GM12878 (cell line): ENCODE measurements at regions not wholly inside any gene's neighbourhood (a gene's known extent, or its start where the extent isn't known, plus 50 kb on each side); places are given as distances from the start of the nearest gene placed in this dataset.

Experiments
- ATAC-seq: fragments of 200-7000 bp; cut with Tn5 transposase; 3 replicates; pipeline ENCODE4 v1.9.1; 2020; ENCODE audit warnings: mild to moderate bottlenecking, moderate library complexity
- BruUV-seq: library from RNA; stranded (reverse); fragments of 400-500 nt; replicated peaks from 2 replicates; lab custom pipeline; 2021; lab: Mats Ljungman, UMichigan
- CTCF ChIA-PET: fragments of 300-600 bp; sonication (Branson Sonifier 250); formaldehyde crosslinking; extraction: SDS; loops from one replicate; lab custom pipeline; 2021; ENCODE audit warnings: inconsistent platforms; lab: Yijun Ruan, JAX
- POLR2A ChIA-PET: fragments of 350-600 bp; formaldehyde crosslinking; extraction: SDS; loops from one replicate; lab custom pipeline; 2021; ENCODE audit warnings: inconsistent platforms; lab: Charles Lee
- RAD21 ChIA-PET: fragments of 300-600 bp; sonication (Branson Sonifier 250); formaldehyde crosslinking; loops from one replicate; lab custom pipeline; 2023; ENCODE audit warnings: antibody characterized with exemption; ENCODE audit not compliant: unreplicated experiment; lab: Charles Lee
- SMC1A ChIA-PET: fragments of 300-600 bp; sonication (Branson Sonifier 250); formaldehyde crosslinking; loops from one replicate; lab custom pipeline; 2023; ENCODE audit not compliant: unreplicated experiment, uncharacterized antibody; lab: Charles Lee
- DNase-seq: peaks from one replicate; pipeline ENCODE4 v3.0.0-alpha.2; 2011; ENCODE audit warnings: low read depth, low spot score
- FAIRE-seq: peaks from 3 replicates; lab custom pipeline; 2011; peaks lifted over from hg19 to GRCh38; lab: Jason Lieb, UNC
- H2AFZ ChIP-seq: 2 replicates; pipeline ENCODE4 v1.6.0; 2011; ENCODE audit warnings: low read depth, low read length, control low read depth; ENCODE audit not compliant: control insufficient read depth
- H3K27ac ChIP-seq: 2 replicates; pipeline ENCODE4 v1.5.1; 2011; ENCODE audit warnings: control low read depth; ENCODE audit not compliant: control insufficient read depth, insufficient read depth
- H3K27me3 ChIP-seq, 2 experiments: replicated peaks in 1 of 2; 2 replicates each; pipeline versions ENCODE4 v1.6.0 to v1.6.1; 2011; ENCODE audit warnings: low read length in 1 of 2; ENCODE audit not compliant: control insufficient read depth in 2 of 2, insufficient read depth in 2 of 2
- H3K36me3 ChIP-seq, 2 experiments: 2 replicates each; pipeline ENCODE4 v1.5.1; 2011; ENCODE audit warnings: low read length in 1 of 2; ENCODE audit not compliant: control insufficient read depth in 2 of 2, insufficient read depth in 2 of 2
- H3K4me1 ChIP-seq: 2 replicates; pipeline ENCODE4 v1.6.1; 2011; ENCODE audit warnings: mild to moderate bottlenecking, low read length, moderate library complexity, mixed read lengths; ENCODE audit not compliant: control insufficient read depth, insufficient read depth
- H3K4me2 ChIP-seq: 2 replicates; pipeline ENCODE4 v1.6.0; 2011; ENCODE audit warnings: control low read depth; ENCODE audit not compliant: control insufficient read depth, insufficient read depth
- H3K4me3 ChIP-seq: fragments of 200-600 bp; sonication (generic); 2 replicates; pipeline ENCODE4 v1.5.1; 2016
- H3K79me2 ChIP-seq: 2 replicates; pipeline ENCODE4 v1.6.0; 2011; ENCODE audit warnings: low read length; ENCODE audit not compliant: control insufficient read depth, insufficient read depth
- H3K9ac ChIP-seq: 2 replicates; pipeline ENCODE4 v1.8.0; 2011; ENCODE audit warnings: low read length, control low read depth, mixed read lengths; ENCODE audit not compliant: control insufficient read depth, insufficient read depth
- H3K9me3 ChIP-seq: replicated peaks from 3 replicates; pipeline ENCODE4 v1.5.1; 2011; ENCODE audit warnings: mild to moderate bottlenecking, low read length; ENCODE audit not compliant: control insufficient read depth, insufficient read depth
- H4K20me1 ChIP-seq: 2 replicates; pipeline ENCODE4 v1.6.0; 2011; ENCODE audit not compliant: control insufficient read depth, insufficient read depth
- BHLHE40 ChIP-seq, 2 experiments: fragments of 450-650 bp in 1 of 2; IDR thresholded peaks; 2 replicates each; pipeline ENCODE4 v1.6.1; 2011 to 2017; ENCODE audit warnings: low read depth in 2 of 2, borderline replicate concordance in 1 of 2, improper control_type of control experiment in 1 of 2, low read length in 1 of 2, mild to moderate bottlenecking in 1 of 2
- CBX5 ChIP-seq: sonication (generic); IDR thresholded peaks from 2 replicates; pipeline ENCODE4 v1.6.1; 2016; ENCODE audit warnings: low read depth, moderate library complexity, mild to moderate bottlenecking, inconsistent platforms
- CREM ChIP-seq: IDR thresholded peaks from 2 replicates; pipeline ENCODE4 v1.6.1; 2014; ENCODE audit warnings: antibody characterized with exemption, low read depth
- IKZF1 ChIP-seq: fragments of 450-650 bp; conservative IDR thresholded peaks from 2 replicates; pipeline ENCODE4 v1.6.1; 2017; ENCODE audit warnings: antibody characterized with exemption, mild to moderate bottlenecking
- IKZF2 ChIP-seq, 2 experiments: fragments of 450-650 bp; IDR thresholded peaks; 2 replicates each; pipeline ENCODE4 v1.6.1; 2017; ENCODE audit warnings: mild to moderate bottlenecking in 2 of 2, moderate library complexity in 2 of 2
- NBN ChIP-seq: fragments of 450-650 bp; IDR thresholded peaks from 2 replicates; pipeline ENCODE4 v1.6.1; 2016
- NFXL1 ChIP-seq: fragments of 450-650 bp; IDR thresholded peaks from 2 replicates; pipeline ENCODE4 v1.6.1; 2017; ENCODE audit warnings: antibody characterized with exemption, mild to moderate bottlenecking, borderline replicate concordance
- SREBF2 ChIP-seq: IDR thresholded peaks from 2 replicates; pipeline ENCODE4 v1.6.1; 2012; ENCODE audit warnings: mild to moderate bottlenecking, low read length
- ZNF217 ChIP-seq: fragments of 450-650 bp; IDR thresholded peaks from 2 replicates; pipeline ENCODE4 v1.6.1; 2017; ENCODE audit warnings: antibody characterized with exemption, mild to moderate bottlenecking
- WGBS: methylation state at CpG from one replicate; pipeline ENCODE4 v1.1.6; 2016; ENCODE audit warnings: low lambda C conversion rate; ENCODE audit not compliant: insufficient replicate concordance, insufficient coverage; ENCODE audit errors: missing lambda C conversion rate; 5-methylcytosine and 5-hydroxymethylcytosine counted together
- in situ Hi-C: fragments of 300-500 bp; cut with MboI; formaldehyde crosslinking; loops from 9 replicates; pipeline ENCODE4 v1.14.3; 2018; ENCODE audit warnings: mixed read lengths
- intact Hi-C: fragments of 100-400 bp; cut with micrococcal nuclease; formaldehyde crosslinking; loops from one replicate; pipeline ENCODE4 v1.14.2; 2022; ENCODE audit not compliant: unreplicated experiment
- TF ChIP-seq, protein P1 (sequence below): IDR thresholded peaks from 2 replicates; pipeline ENCODE4 v1.6.1; 2012; ENCODE audit warnings: low read length, inconsistent platforms
- TF ChIP-seq, protein P2 (sequence below): fragments of 450-650 bp; IDR thresholded peaks from 2 replicates; pipeline ENCODE4 v1.6.1; 2014; ENCODE audit warnings: mild to moderate bottlenecking
- TF ChIP-seq, protein P3 (sequence below): fragments of 450-650 bp; formaldehyde crosslinking; IDR thresholded peaks from 2 replicates; pipeline ENCODE4 v1.4.0; 2022; ENCODE audit warnings: mild to moderate bottlenecking, moderate library complexity

DNA sequence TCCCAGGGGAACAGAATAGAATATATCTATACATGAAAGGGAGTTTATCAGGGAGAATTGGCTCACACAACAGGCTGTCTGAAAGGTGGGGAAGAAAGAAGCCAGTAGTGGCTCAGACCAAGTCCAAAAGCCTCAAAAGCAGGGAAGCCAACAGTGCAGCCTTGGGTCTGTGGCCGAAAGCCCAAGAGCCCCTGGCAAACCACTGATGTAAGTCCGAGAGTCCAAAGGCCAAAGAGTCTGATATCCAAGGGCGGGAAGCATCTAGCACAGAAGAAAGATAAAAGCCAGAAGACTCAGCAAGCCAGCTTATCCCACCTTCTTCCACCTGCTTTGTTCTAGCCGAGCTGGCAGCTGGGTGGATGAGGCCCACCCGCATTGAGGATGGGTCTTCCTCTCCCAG is 172.5 kb downstream of the CCDC71L start:
- H4K20me1 ChIP-seq, result no peaks in the 10 kb centered on the region
- 0 out of 2 replicates have a peak, but pooled peaks cover 3% of the 10 kb centered on the region for H3K4me1 ChIP-seq
- no peak overlapping the region for H3K4me2 ChIP-seq
- ChIA-PET RAD21 (no interaction called here), CTCF (interaction anchor here (1.0 to 1.2 kb wide), 4 partner anchors 13 to 321 kb away, joined by 3 to 7 read pairs (median 4); no protein-coding TSS in a partner anchor), POLR2A (interaction anchor here (0.6 kb wide), 1 partner anchor 77 kb away, joined by 3 read pairs; no protein-coding TSS in a partner anchor), SMC1A (interaction anchor here (0.9 to 1.2 kb wide), 2 partner anchors 142 to 312 kb away, joined by 3 to 4 read pairs; no protein-coding TSS in a partner anchor)
- H3K9ac ChIP-seq, result no peak overlapping the region
- 34% methylated on average over 5 of the region's 5 CpGs for WGBS
- no peak overlapping the region for H3K27ac ChIP-seq
- DNase-seq, result no peak
- ATAC-seq, result no peak
- no peak for FAIRE-seq
- no peak overlapping the region for H3K4me3 ChIP-seq
- no peaks in the 10 kb centered on the region for H3K27me3 ChIP-seq
- in situ Hi-C loops, result no loop called here
- H3K9me3 ChIP-seq, result no peaks in the 10 kb centered on the region; the same call in 2 of the 3 replicates
- intact Hi-C loops, result no loop called here
- no peaks in the 10 kb centered on the region for H3K79me2 ChIP-seq
- BruUV-seq, result no TSS peak
- no peak overlapping the region for H2AFZ ChIP-seq
- TF ChIP-seq NFXL1, result no peak
- TF ChIP-seq, protein P1, sequence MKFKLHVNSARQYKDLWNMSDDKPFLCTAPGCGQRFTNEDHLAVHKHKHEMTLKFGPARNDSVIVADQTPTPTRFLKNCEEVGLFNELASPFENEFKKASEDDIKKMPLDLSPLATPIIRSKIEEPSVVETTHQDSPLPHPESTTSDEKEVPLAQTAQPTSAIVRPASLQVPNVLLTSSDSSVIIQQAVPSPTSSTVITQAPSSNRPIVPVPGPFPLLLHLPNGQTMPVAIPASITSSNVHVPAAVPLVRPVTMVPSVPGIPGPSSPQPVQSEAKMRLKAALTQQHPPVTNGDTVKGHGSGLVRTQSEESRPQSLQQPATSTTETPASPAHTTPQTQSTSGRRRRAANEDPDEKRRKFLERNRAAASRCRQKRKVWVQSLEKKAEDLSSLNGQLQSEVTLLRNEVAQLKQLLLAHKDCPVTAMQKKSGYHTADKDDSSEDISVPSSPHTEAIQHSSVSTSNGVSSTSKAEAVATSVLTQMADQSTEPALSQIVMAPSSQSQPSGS, result no peak
- TF ChIP-seq CBX5, result no peak
- TF ChIP-seq NBN, result no peak
- no peak for TF ChIP-seq SREBF2
- no peak for TF ChIP-seq BHLHE40 (IDR thresholded peaks at IDR 0.05; ENCODE audit: borderline replicate concordance in 1 of 2, low read depth in 2 of 2, low read length in 1 of 2)
- TF ChIP-seq, protein P2, sequence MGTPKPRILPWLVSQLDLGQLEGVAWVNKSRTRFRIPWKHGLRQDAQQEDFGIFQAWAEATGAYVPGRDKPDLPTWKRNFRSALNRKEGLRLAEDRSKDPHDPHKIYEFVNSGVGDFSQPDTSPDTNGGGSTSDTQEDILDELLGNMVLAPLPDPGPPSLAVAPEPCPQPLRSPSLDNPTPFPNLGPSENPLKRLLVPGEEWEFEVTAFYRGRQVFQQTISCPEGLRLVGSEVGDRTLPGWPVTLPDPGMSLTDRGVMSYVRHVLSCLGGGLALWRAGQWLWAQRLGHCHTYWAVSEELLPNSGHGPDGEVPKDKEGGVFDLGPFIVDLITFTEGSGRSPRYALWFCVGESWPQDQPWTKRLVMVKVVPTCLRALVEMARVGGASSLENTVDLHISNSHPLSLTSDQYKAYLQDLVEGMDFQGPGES, result no peak
- TF ChIP-seq CREM, result no peak
- TF ChIP-seq IKZF1, result no peak
- no peak for TF ChIP-seq IKZF2 (IDR thresholded peaks at IDR 0.05)
- no peak for TF ChIP-seq ZNF217
- TF ChIP-seq, protein P3, sequence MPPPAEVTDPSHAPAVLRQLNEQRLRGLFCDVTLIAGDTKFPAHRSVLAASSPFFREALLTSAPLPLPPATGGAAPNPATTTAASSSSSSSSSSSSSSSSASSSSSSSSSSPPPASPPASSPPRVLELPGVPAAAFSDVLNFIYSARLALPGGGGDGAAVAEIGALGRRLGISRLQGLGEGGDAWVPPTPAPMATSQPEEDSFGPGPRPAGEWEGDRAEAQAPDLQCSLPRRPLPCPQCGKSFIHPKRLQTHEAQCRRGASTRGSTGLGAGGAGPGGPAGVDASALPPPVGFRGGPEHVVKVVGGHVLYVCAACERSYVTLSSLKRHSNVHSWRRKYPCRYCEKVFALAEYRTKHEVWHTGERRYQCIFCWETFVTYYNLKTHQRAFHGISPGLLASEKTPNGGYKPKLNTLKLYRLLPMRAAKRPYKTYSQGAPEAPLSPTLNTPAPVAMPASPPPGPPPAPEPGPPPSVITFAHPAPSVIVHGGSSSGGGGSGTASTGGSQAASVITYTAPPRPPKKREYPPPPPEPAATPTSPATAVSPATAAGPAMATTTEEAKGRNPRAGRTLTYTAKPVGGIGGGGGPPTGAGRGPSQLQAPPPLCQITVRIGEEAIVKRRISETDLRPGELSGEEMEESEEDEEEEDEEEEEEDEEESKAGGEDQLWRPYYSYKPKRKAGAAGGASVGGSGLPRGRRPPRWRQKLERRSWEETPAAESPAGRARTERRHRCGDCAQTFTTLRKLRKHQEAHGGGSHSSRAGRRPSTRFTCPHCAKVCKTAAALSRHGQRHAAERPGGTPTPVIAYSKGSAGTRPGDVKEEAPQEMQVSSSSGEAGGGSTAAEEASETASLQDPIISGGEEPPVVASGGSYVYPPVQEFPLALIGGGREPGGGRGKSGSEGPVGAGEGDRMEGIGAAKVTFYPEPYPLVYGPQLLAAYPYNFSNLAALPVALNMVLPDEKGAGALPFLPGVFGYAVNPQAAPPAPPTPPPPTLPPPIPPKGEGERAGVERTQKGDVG (CRISPR knock-in tag), result no peak
- TF ChIP-seq, all 136 proteins: peak for 0
- no peaks in the 10 kb centered on the region for H3K36me3 ChIP-seq
